HCT116 (cell line): ENCODE measurements at regions not wholly inside any gene's neighbourhood (a gene's known extent, or its start where the extent isn't known, plus 50 kb on each side); places are given as distances from the start of the nearest gene placed in this dataset.

Source experiments
- ATAC-seq: fragments of 200-7000 bp; cut with Tn5 transposase; 2 replicates; pipeline ENCODE4 v1.9.1; 2020; ENCODE audit warnings: mild to moderate bottlenecking, moderate library complexity
- BruUV-seq: library from RNA; stranded (reverse); fragments of 400-500 nt; replicated peaks from 2 replicates; lab custom pipeline; 2021; lab: Mats Ljungman, UMichigan
- CTCF ChIA-PET: fragments of 300-600 bp; sonication (Branson Sonifier 250); formaldehyde crosslinking; loops from one replicate; lab custom pipeline; 2021; ENCODE audit warnings: antibody characterized with exemption; lab: Charles Lee
- POLR2A ChIA-PET: fragments of 300-600, 350-600 bp; sonication (Branson Sonifier 250); formaldehyde crosslinking; loops from one replicate; lab custom pipeline; 2021; ENCODE audit warnings: antibody characterized with exemption; lab: Charles Lee
- RAD21 ChIA-PET, 2 experiments: fragments of 300-600 bp; sonication (Branson Sonifier 250); formaldehyde crosslinking; loops; one replicate each; lab custom pipeline; 2023; ENCODE audit warnings: low total read pairs in 2 of 2; ENCODE audit not compliant: uncharacterized antibody in 2 of 2, unreplicated experiment in 2 of 2, low non-redundant PET in 1 of 2; lab: Charles Lee
- DNase-seq: peaks from one replicate; pipeline ENCODE4 v3.0.0-alpha.2; 2010; ENCODE audit warnings: low read depth, low spot score
- H2AFZ ChIP-seq: fragments of 200-600 bp; shearing (Covaris generic), sonication (generic); 2 replicates; pipeline ENCODE4 v1.6.1; 2017; ENCODE audit warnings: low read depth, mixed run types, mixed read lengths, antibody characterized with exemption, low read length; ENCODE audit not compliant: poor library complexity, severe bottlenecking
- H3K27ac ChIP-seq: 2 replicates; pipeline ENCODE4 v1.5.1; 2012; ENCODE audit warnings: low read depth, low read length
- H3K27me3 ChIP-seq: fragments of 200-600 bp; sonication (generic); 2 replicates; pipeline ENCODE4 v1.6.1; 2016; ENCODE audit warnings: mixed run types, low read length, mixed read lengths; ENCODE audit not compliant: insufficient read depth
- H3K36me3 ChIP-seq, 2 experiments: fragments of 200-500 bp in 1 of 2; fragments of 200-600 bp in 1 of 2; sonication (Bioruptor generic) in 1 of 2; sonication (generic) in 1 of 2; 2 replicates each; pipeline versions ENCODE4 v1.5.1 to v1.6.1; 2014 to 2016; ENCODE audit warnings: low read length in 2 of 2, inconsistent platforms in 1 of 2, mixed read lengths in 1 of 2, mixed run types in 1 of 2; ENCODE audit not compliant: insufficient read depth in 2 of 2, control insufficient read depth in 1 of 2
- H3K4me1 ChIP-seq, 2 experiments: fragments of 200-600 bp in 1 of 2; sonication (generic) in 1 of 2; 2 replicates each; pipeline versions ENCODE4 v1.5.1 to v1.6.1; 2012 to 2017; ENCODE audit warnings: low read length in 2 of 2, inconsistent platforms in 1 of 2, mild to moderate bottlenecking in 1 of 2, mixed read lengths in 1 of 2, mixed run types in 1 of 2, moderate library complexity in 1 of 2; ENCODE audit not compliant: insufficient read depth in 2 of 2, control insufficient read depth in 1 of 2
- H3K4me2 ChIP-seq: fragments of 200-600 bp; sonication (generic); 2 replicates; pipeline ENCODE4 v1.6.1; 2017; ENCODE audit warnings: mixed run types, low read length, mixed read lengths
- H3K4me3 ChIP-seq, 2 experiments: fragments of 200-600 bp in 1 of 2; sonication (generic) in 1 of 2; replicated peaks in 1 of 2; 2 replicates each; pipeline ENCODE4 v1.5.1; 2011 to 2016; ENCODE audit warnings: low read length in 2 of 2, control low read depth in 1 of 2, low read depth in 1 of 2, mild to moderate bottlenecking in 1 of 2, mixed read lengths in 1 of 2, mixed run types in 1 of 2
- H3K79me2 ChIP-seq: fragments of 200-600 bp; sonication (generic); 2 replicates; pipeline ENCODE4 v1.6.1; 2017; ENCODE audit warnings: mild to moderate bottlenecking, mixed run types, low read length, moderate library complexity, mixed read lengths; ENCODE audit not compliant: insufficient read depth
- H3K9ac ChIP-seq: fragments of 200-600 bp; sonication (generic); 2 replicates; pipeline ENCODE4 v1.6.1; 2016; ENCODE audit warnings: low read length, mixed read lengths
- H3K9me2 ChIP-seq: fragments of 200-600 bp; sonication (generic), shearing (Covaris generic); 2 replicates; pipeline ENCODE4 v1.6.1; 2017; ENCODE audit warnings: mixed run types, mild to moderate bottlenecking, moderate library complexity; ENCODE audit not compliant: insufficient read depth
- H3K9me3 ChIP-seq, 2 experiments: fragments of 200-500 bp in 1 of 2; fragments of 200-600 bp in 1 of 2; sonication (Bioruptor generic) in 1 of 2; sonication (generic) in 1 of 2; 2 replicates each; pipeline ENCODE4 v1.6.1; 2014 to 2017; ENCODE audit warnings: low read length in 2 of 2, mixed read lengths in 2 of 2, inconsistent platforms in 1 of 2, low read depth in 1 of 2, mild to moderate bottlenecking in 1 of 2, mixed run types in 1 of 2, moderate library complexity in 1 of 2; ENCODE audit not compliant: control insufficient read depth in 1 of 2, insufficient read depth in 1 of 2
- H4K20me1 ChIP-seq: fragments of 200-600 bp; sonication (generic), shearing (Covaris generic); 2 replicates; pipeline ENCODE4 v1.6.1; 2017; ENCODE audit warnings: mixed run types, mild to moderate bottlenecking, moderate library complexity; ENCODE audit not compliant: insufficient read depth
- CBX3 ChIP-seq: IDR thresholded peaks from 2 replicates; pipeline ENCODE4 v1.6.1; 2012; ENCODE audit warnings: low read depth
- CEBPB ChIP-seq: IDR thresholded peaks from 2 replicates; pipeline ENCODE4 v1.6.1; 2012; ENCODE audit warnings: low read depth
- CTCF ChIP-seq, 3 experiments: fragments of 200-600 bp in 1 of 3; sonication (generic) in 1 of 3; IDR thresholded peaks in 2 of 3; conservative IDR thresholded peaks in 1 of 3; 2 replicates each; pipeline ENCODE4 v1.5.1; 2012 to 2017; ENCODE audit warnings: low read depth in 2 of 3, low read length in 2 of 3, antibody characterized with exemption in 1 of 3, borderline replicate concordance in 1 of 3, control low read depth in 1 of 3, mild to moderate bottlenecking in 1 of 3, mixed read lengths in 1 of 3, mixed run types in 1 of 3, moderate library complexity in 1 of 3; ENCODE audit not compliant: insufficient read depth in 1 of 3
- EGR1 ChIP-seq: IDR thresholded peaks from 2 replicates; pipeline ENCODE4 v1.6.1; 2012; ENCODE audit warnings: low read depth
- ELF1 ChIP-seq: IDR thresholded peaks from 2 replicates; pipeline ENCODE4 v1.6.1; 2012; ENCODE audit warnings: low read depth, borderline replicate concordance
- EZH2 ChIP-seq: fragments of 200-600 bp; sonication (generic); IDR thresholded peaks from 2 replicates; pipeline ENCODE4 v1.6.1; 2017; ENCODE audit warnings: antibody characterized with exemption, mixed run types
- EZH2phosphoT487 ChIP-seq: fragments of 200-600 bp; IDR thresholded peaks from 2 replicates; pipeline ENCODE4 v1.6.1; 2018; ENCODE audit warnings: antibody characterized with exemption, borderline replicate concordance
- MAX ChIP-seq: IDR thresholded peaks from 2 replicates; pipeline ENCODE4 v1.6.1; 2012
- POLR2A ChIP-seq: IDR thresholded peaks from 2 replicates; pipeline ENCODE4 v1.7.0; 2011; ENCODE audit warnings: borderline replicate concordance; ENCODE audit not compliant: insufficient read depth, insufficient read length; ENCODE audit errors: extremely low read depth
- POLR2AphosphoS5 ChIP-seq: IDR thresholded peaks from 2 replicates; pipeline ENCODE4 v1.6.1; 2011; ENCODE audit warnings: mild to moderate bottlenecking, low read depth, low read length, moderate library complexity
- RAD21 ChIP-seq: IDR thresholded peaks from 2 replicates; pipeline ENCODE4 v1.6.1; 2012; ENCODE audit warnings: low read depth, mild to moderate bottlenecking
- SIN3A ChIP-seq: IDR thresholded peaks from 2 replicates; pipeline ENCODE4 v1.6.1; 2012; ENCODE audit warnings: low read depth
- SRF ChIP-seq: IDR thresholded peaks from 2 replicates; pipeline ENCODE4 v1.6.1; 2012; ENCODE audit warnings: low read depth
- ZFX ChIP-seq: fragments of 450-650 bp; IDR thresholded peaks from 2 replicates; pipeline ENCODE4 v1.6.1; 2017
- intact Hi-C: fragments of 100-400 bp; cut with micrococcal nuclease; formaldehyde crosslinking; loops from 2 replicates; pipeline ENCODE4 v1.10.0; 2022
- TF ChIP-seq, protein P1 (sequence below): IDR thresholded peaks from 2 replicates; pipeline ENCODE4 v1.6.1; 2012

- no peak for TF ChIP-seq EGR1
- TF ChIP-seq CBX3: no peak
- TF ChIP-seq POLR2A: no peak
- TF ChIP-seq RAD21: no peak
- no peak for TF ChIP-seq POLR2AphosphoS5
- no peak for TF ChIP-seq EZH2phosphoT487
- TF ChIP-seq CTCF (IDR thresholded peaks at IDR 0.05 in 2 of 3, conservative IDR thresholded peaks at IDR 0.05 in 1 of 3; ENCODE audit: borderline replicate concordance in 1 of 3, insufficient read depth in 1 of 3, low read depth in 2 of 3, low read length in 2 of 3): no peak
- TF ChIP-seq SRF: no peak
- no peak for TF ChIP-seq SIN3A
- TF ChIP-seq CEBPB: no peak
- TF ChIP-seq ELF1: no peak
- no peak for TF ChIP-seq MAX
- TF ChIP-seq, protein P1, sequence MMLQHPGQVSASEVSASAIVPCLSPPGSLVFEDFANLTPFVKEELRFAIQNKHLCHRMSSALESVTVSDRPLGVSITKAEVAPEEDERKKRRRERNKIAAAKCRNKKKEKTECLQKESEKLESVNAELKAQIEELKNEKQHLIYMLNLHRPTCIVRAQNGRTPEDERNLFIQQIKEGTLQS: no peak
- no peak for TF ChIP-seq ZFX
- TF ChIP-seq EZH2: no peak
- ChIA-PET CTCF (no interaction called here), POLR2A (no interaction called here), RAD21 (no interaction called here)
- H3K9ac ChIP-seq: no peak overlapping the region
- H3K9me2 ChIP-seq: no peaks in the 10 kb centered on the region
- intact Hi-C loops: no loop called here
- H3K4me2 ChIP-seq: no peak overlapping the region
- no peak overlapping the region for H2AFZ ChIP-seq
- DNase-seq (no peak), ATAC-seq (no peak)
- BruUV-seq: no TSS peak
- H3K9me3 ChIP-seq: 0 out of 4 replicates have a peak, but pooled peaks cover 0 to 2% of the 10 kb centered on the region in 2 experiments
- H3K4me1 ChIP-seq: no peaks in the 10 kb centered on the region
- H3K27me3 ChIP-seq: no peaks in the 10 kb centered on the region
- H4K20me1 ChIP-seq: no peaks in the 10 kb centered on the region; the same call in 1 of the 2 replicates
- no peak overlapping the region for H3K4me3 ChIP-seq
- no peak overlapping the region for H3K27ac ChIP-seq
- no peaks in the 10 kb centered on the region for H3K79me2 ChIP-seq
- H3K36me3 ChIP-seq: no peaks in the 10 kb centered on the region
These were observed 441.5 kb upstream of the SPRY2 start for GRCh38 chr13:80782441-80782840.
